ENCODE measurements at regions not wholly inside any gene's neighbourhood (a gene's known extent, or its start where the extent isn't known, plus 50 kb on each side); places are given as distances from the start of the nearest gene placed in this dataset.

- no peaks in the 10 kb centered on the region for H3K9me2 ChIP-seq (replicated peaks; ENCODE audit: control insufficient read depth, low read length)
- H3K27me3 ChIP-seq (ENCODE audit: control insufficient read depth, low read length): no peaks in the 10 kb centered on the region
- no peaks in the 10 kb centered on the region for H3K9me3 ChIP-seq (ENCODE audit: control insufficient read depth, insufficient read depth, low read length)
- no peaks in the 10 kb centered on the region for H4K20me1 ChIP-seq (ENCODE audit: control insufficient read depth, insufficient read depth, low read depth, low read length)
- H3K27ac ChIP-seq (ENCODE audit: low read depth, low read length): no peak overlapping the region
- no peaks in the 10 kb centered on the region for H3F3A ChIP-seq (ENCODE audit: control insufficient read depth, insufficient read depth)
- no peaks in the 10 kb centered on the region for H3K36me3 ChIP-seq (ENCODE audit: control insufficient read depth, low read length)
- no peaks in the 10 kb centered on the region for H3K4me1 ChIP-seq (ENCODE audit: control insufficient read depth, low read length)
- no peak overlapping the region for H3K4me2 ChIP-seq (ENCODE audit: low read length)
- no peak overlapping the region for H3K4me3 ChIP-seq (ENCODE audit: low read length)
- TF ChIP-seq EZH2phosphoT487 (IDR thresholded peaks at IDR 0.05; ENCODE audit: borderline replicate concordance, low read length): no peak
- TF ChIP-seq CTCF (IDR thresholded peaks at IDR 0.05; ENCODE audit: low read depth, low read length, poor library complexity, severe bottlenecking): no peak
- no peaks in the 10 kb centered on the region for H3K79me2 ChIP-seq (ENCODE audit: control insufficient read depth, low read length)
These were observed 221.0 kb downstream of the EFNB2 start for GRCh38 chr13:106314417-106314816.

GRCh38 chr13:106311004-106311403 is 224.5 kb downstream of the EFNB2 start:
- Histone ChIP-seq H3K4me2 (ENCODE audit: low read length) (no peak overlapping the region), H3K27me3 (ENCODE audit: control insufficient read depth, low read length) (no peaks in the 10 kb centered on the region), H3K27ac (ENCODE audit: low read depth, low read length) (no peak overlapping the region), H3F3A (ENCODE audit: control insufficient read depth, insufficient read depth) (no peaks in the 10 kb centered on the region), H3K9me3 (ENCODE audit: control insufficient read depth, insufficient read depth, low read length) (no peaks in the 10 kb centered on the region), H3K36me3 (ENCODE audit: control insufficient read depth, low read length) (no peaks in the 10 kb centered on the region), H3K9me2 (replicated peaks; ENCODE audit: control insufficient read depth, low read length) (no peaks in the 10 kb centered on the region; the same call in 1 of the 2 replicates), H4K20me1 (ENCODE audit: control insufficient read depth, insufficient read depth, low read depth, low read length) (no peaks in the 10 kb centered on the region), H3K4me1 (ENCODE audit: control insufficient read depth, low read length) (no peaks in the 10 kb centered on the region), H3K79me2 (ENCODE audit: control insufficient read depth, low read length) (no peaks in the 10 kb centered on the region), H3K4me3 (ENCODE audit: low read length) (no peak overlapping the region)
- TF ChIP-seq CTCF (IDR thresholded peaks at IDR 0.05; ENCODE audit: low read depth, low read length, poor library complexity, severe bottlenecking) (no peak), EZH2phosphoT487 (IDR thresholded peaks at IDR 0.05; ENCODE audit: borderline replicate concordance, low read length) (no peak)

- Histone ChIP-seq H3K4me3 (ENCODE audit: low read length) (no peak overlapping the region), H3K27ac (ENCODE audit: low read depth, low read length) (no peak overlapping the region), H3K79me2 (ENCODE audit: control insufficient read depth, low read length) (no peaks in the 10 kb centered on the region), H4K20me1 (ENCODE audit: control insufficient read depth, insufficient read depth, low read depth, low read length) (no peaks in the 10 kb centered on the region), H3K36me3 (ENCODE audit: control insufficient read depth, low read length) (no peaks in the 10 kb centered on the region), H3K4me1 (ENCODE audit: control insufficient read depth, low read length) (no peaks in the 10 kb centered on the region), H3F3A (ENCODE audit: control insufficient read depth, insufficient read depth) (no peaks in the 10 kb centered on the region), H3K9me3 (ENCODE audit: control insufficient read depth, insufficient read depth, low read length) (no peaks in the 10 kb centered on the region), H3K27me3 (ENCODE audit: control insufficient read depth, low read length) (no peaks in the 10 kb centered on the region), H3K9me2 (replicated peaks; ENCODE audit: control insufficient read depth, low read length) (no peaks in the 10 kb centered on the region; the same call in 1 of the 2 replicates), H3K4me2 (ENCODE audit: low read length) (no peak overlapping the region)
- TF ChIP-seq CTCF (IDR thresholded peaks at IDR 0.05; ENCODE audit: low read depth, low read length, poor library complexity, severe bottlenecking): no peak
- no peak for TF ChIP-seq EZH2phosphoT487 (IDR thresholded peaks at IDR 0.05; ENCODE audit: borderline replicate concordance, low read length)
These were observed 225.1 kb downstream of the EFNB2 start for GRCh38 chr13:106310291-106310865.
